ENCODE measurements at regions not wholly inside any gene's neighbourhood (a gene's known extent, or its start where the extent isn't known, plus 50 kb on each side); places are given as distances from the start of the nearest gene placed in this dataset.

DNA sequence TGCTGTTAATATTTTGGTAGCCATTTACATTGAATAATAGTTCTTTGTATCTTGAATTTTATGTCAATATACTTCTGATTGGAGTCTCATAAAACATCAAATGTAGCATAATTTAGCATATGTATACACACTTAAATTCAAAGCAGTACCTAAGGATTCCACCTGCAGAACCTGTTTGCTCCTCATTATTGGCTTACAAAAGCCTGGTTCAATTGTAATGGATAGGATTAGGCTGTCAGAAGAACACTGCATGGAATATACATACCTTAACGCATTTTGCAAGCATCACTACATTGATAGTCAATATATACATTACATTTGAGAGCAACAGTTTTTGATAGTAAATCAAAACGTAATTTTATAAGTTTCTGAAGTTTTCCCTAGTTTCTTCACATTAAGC lies 711.3 kb upstream of the COX7C start:
- Histone ChIP-seq H3K9me3 (no peaks in the 10 kb centered on the region), H3K27ac (no peak overlapping the region), H3K4me3 (no peak overlapping the region), H3K4me1 (ENCODE audit: control insufficient read depth in 1 of 2, low read depth in 2 of 2) (no peaks in the 10 kb centered on the region), H3K27me3 (replicated peaks; ENCODE audit: insufficient read depth) (no peaks in the 10 kb centered on the region), H3K36me3 (no peaks in the 10 kb centered on the region)
- ATAC-seq (ENCODE audit: insufficient number of reproducible peaks, low FRiP score, low read depth) (no peak), DNase-seq (ENCODE audit: low spot score) (no peak)
- no peak for TF ChIP-seq CTCF (IDR thresholded peaks at IDR 0.05)

DNA sequence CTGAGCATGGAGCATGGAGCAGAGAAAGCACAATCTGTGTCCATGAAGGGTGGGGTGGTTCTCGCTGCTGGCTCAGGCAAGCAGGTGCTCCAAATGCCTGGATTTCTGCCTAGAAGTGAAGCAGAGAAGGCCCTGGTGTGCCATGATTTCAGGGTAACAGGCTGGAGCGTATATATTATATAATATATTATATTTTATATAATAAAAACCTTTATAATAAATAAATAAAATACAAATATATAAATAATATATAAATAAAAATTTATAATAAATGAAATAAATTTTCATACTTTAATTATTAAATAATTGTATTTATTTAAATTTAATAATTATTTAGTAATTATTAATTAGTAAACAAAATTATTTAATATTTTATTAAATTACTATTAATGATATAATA lies 707.4 kb upstream of the COX7C start:
- DNase-seq (ENCODE audit: low spot score) (no peak), ATAC-seq (ENCODE audit: insufficient number of reproducible peaks, low FRiP score, low read depth) (no peak)
- no peaks in the 10 kb centered on the region for H3K36me3 ChIP-seq
- no peak overlapping the region for H3K4me3 ChIP-seq
- no peak for TF ChIP-seq CTCF (IDR thresholded peaks at IDR 0.05)
- no peaks in the 10 kb centered on the region for H3K4me1 ChIP-seq (ENCODE audit: control insufficient read depth in 1 of 2, low read depth in 2 of 2)
- no peaks in the 10 kb centered on the region for H3K9me3 ChIP-seq
- no peak overlapping the region for H3K27ac ChIP-seq
- no peaks in the 10 kb centered on the region for H3K27me3 ChIP-seq (replicated peaks; ENCODE audit: insufficient read depth)

DNA sequence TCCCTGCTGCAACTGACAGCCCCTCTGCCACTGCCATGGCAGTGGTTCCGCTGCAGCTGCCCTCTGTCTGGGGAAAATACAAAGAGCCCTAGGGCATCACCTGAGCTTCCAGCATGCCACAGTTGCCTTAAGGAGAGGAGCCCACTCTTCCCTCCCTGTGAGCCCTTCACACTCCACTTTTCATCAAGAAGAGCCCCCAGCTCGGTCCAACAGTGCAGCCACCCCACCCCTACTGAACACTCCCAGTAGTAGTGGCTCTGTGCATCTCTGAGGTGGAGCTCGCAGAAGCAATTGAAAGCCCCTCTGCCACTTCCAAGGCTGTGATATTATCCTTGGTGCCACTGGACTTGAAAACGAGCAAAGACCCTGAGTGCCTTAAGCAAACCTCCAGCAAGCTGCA lies 696.8 kb upstream of the COX7C start:
- H3K27ac ChIP-seq, result no peak overlapping the region
- ATAC-seq (ENCODE audit: insufficient number of reproducible peaks, low FRiP score, low read depth), result no peak
- no peaks in the 10 kb centered on the region for H3K4me1 ChIP-seq (ENCODE audit: control insufficient read depth in 1 of 2, low read depth in 2 of 2)
- no peaks in the 10 kb centered on the region for H3K36me3 ChIP-seq
- peaks cover 6% of the 10 kb centered on the region for H3K9me3 ChIP-seq
- DNase-seq (ENCODE audit: low spot score), result no peak
- no peak for TF ChIP-seq CTCF (IDR thresholded peaks at IDR 0.05)
- H3K4me3 ChIP-seq, result no peak overlapping the region
- H3K27me3 ChIP-seq (replicated peaks; ENCODE audit: insufficient read depth), result no peaks in the 10 kb centered on the region

DNA sequence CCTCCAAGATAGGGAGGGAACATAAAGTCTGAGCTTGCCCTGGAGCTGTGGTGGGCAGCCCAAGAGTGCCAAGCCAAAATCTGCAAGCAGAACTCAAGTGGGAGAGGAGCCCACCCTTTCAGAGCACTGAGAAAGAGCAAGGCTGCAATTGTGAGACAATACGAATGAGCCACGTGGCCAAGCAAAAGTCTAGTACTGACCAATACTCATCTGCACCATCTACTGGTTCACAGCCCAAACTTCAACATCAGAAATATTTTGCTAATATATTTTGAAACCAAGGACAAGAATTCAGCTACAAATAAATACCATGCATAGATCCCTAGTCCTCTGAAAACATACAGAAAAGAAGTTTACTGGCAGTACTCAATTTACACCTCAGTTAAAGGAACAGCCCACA lies 696.2 kb upstream of the COX7C start:
- DNase-seq (ENCODE audit: low spot score) (no peak), ATAC-seq (ENCODE audit: insufficient number of reproducible peaks, low FRiP score, low read depth) (no peak)
- no peak overlapping the region for H3K4me3 ChIP-seq
- TF ChIP-seq CTCF (IDR thresholded peaks at IDR 0.05), result no peak
- H3K27ac ChIP-seq, result no peak overlapping the region
- no peaks in the 10 kb centered on the region for H3K36me3 ChIP-seq
- no peaks in the 10 kb centered on the region for H3K4me1 ChIP-seq (ENCODE audit: control insufficient read depth in 1 of 2, low read depth in 2 of 2)
- no peaks in the 10 kb centered on the region for H3K27me3 ChIP-seq (replicated peaks; ENCODE audit: insufficient read depth)
- peaks cover 6% of the 10 kb centered on the region for H3K9me3 ChIP-seq

DNA sequence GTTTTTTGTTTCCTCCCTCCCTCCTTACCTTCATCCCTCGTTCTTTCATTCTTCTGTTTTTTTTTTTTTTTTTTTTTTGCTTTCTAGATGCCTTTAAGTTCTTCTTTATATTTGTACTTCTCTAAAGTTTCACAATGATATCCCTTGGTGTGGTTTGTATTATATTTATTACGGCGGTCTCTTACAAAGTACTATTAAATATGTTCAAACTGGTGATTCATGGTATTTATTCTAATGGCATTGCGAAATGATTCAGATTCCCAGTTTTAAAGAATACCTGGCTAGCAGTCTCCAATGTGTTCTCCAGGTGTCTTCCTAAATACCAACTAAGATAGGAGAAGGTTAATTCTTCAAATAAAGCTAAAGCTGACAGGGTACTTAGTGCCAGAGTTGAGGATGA lies 690.1 kb upstream of the COX7C start:
- H3K36me3 ChIP-seq, result no peaks in the 10 kb centered on the region
- ATAC-seq (ENCODE audit: insufficient number of reproducible peaks, low FRiP score, low read depth), result no peak
- no peaks in the 10 kb centered on the region for H3K27me3 ChIP-seq (replicated peaks; ENCODE audit: insufficient read depth)
- H3K4me3 ChIP-seq, result no peak overlapping the region
- no peak overlapping the region for H3K27ac ChIP-seq
- no peak for TF ChIP-seq CTCF (IDR thresholded peaks at IDR 0.05)
- H3K9me3 ChIP-seq, result peaks cover 6% of the 10 kb centered on the region
- H3K4me1 ChIP-seq (ENCODE audit: control insufficient read depth in 1 of 2, low read depth in 2 of 2), result no peaks in the 10 kb centered on the region
- DNase-seq (ENCODE audit: low spot score), result no peak
